NCI-H82 (cell line): ENCODE measurements at regions not wholly inside any gene's neighbourhood (a gene's known extent, or its start where the extent isn't known, plus 50 kb on each side); places are given as distances from the start of the nearest gene placed in this dataset.

Source experiments
- DNase-seq: peaks from one replicate; lab custom pipeline; 2025; lab: John Stamatoyannopoulos, UW

GRCh38 chr9:19999491-20000057, 210.7 kb upstream of the SLC24A2 start:
- peak; percentile 91 for DNase-seq

- DNase-seq, result peak; percentile 59
These were observed 210.1 kb upstream of the SLC24A2 start for GRCh38 chr9:19998823-19999455.

DNA sequence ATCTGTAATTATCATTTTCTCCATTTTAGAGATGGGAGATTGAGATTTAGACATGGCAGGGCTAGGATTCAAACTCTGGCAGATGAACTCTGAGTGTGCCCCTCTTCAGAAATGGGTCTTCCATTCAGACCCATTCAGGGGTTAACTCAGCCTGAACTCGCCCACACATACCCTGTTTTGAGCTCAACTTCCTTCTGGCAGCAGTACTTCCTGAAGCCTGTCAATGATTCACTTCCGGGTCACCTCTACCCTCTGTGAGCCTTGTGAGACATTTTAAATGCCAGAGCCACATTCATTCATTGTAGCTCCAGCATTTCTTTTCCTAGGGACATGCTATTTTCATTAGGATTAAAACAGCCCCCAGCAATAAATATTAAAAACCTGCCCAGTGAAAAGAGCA, 209.3 kb upstream of the SLC24A2 start:
- peak; percentile 74 for DNase-seq

DNA sequence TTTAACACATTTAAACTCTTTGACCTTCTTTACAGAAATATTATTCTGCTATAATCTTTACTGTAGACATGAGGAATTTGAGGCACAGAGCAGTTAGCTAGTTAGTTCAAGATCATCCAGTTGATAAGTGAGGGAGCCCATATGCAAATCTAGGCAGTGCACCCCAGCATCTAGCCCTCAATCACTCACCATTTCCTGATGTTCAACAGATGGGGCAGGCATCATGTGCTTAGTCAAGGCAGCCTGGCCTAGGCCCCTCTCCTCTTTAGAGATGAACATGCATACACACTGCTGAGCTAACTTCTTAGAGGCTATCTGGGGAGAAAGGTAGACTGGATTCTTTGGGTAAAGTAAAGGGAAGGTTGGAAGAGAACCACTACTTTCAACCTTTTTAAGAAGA, 206.8 kb upstream of the SLC24A2 start:
- peak; percentile 3 for DNase-seq

DNA sequence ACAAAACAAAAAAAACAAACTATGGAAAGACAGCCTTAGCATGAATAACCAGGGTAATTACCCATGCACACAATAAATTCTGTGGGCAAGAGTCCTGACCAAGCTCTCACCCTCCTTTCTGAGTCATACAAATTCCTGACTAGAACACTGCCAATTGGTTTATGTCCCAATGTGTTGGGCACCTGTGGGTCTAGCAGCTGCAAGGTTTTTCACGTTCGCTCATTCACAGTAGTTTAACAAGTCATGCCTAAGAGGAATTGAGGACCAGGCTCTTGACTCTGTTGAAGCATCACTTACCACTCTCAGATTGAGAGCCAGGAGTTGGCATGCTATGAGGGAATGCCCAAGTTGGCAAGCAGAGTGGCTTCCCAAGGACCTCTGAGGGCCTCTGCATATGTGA, 205.5 kb upstream of the SLC24A2 start:
- no peak for DNase-seq

GRCh38 chr9:19992556-19992955, 203.7 kb upstream of the SLC24A2 start:
- DNase-seq, result peak; percentile 68

GRCh38 chr9:19989213-19989612, 200.4 kb upstream of the SLC24A2 start:
- DNase-seq, result no peak

DNA sequence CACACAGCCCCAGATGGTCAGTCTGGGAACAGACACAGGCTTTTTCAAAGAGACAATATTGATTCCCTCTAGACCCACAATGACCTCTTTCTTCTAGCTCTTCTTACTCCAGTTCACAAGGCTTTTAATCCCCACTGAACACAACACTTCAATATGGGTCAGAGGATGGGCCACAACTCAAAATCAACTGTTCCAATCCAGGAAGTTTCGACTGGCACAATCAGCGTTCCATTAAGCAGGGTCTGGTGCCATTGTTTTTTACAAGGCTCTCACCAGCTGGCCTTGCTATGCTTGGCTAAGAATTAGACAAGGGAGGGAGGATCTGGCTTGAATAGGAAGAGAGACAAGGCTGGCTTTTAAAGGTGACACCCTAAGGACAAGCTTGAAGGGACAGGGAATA, 199.4 kb upstream of the SLC24A2 start:
- peak; percentile 68 for DNase-seq

DNA sequence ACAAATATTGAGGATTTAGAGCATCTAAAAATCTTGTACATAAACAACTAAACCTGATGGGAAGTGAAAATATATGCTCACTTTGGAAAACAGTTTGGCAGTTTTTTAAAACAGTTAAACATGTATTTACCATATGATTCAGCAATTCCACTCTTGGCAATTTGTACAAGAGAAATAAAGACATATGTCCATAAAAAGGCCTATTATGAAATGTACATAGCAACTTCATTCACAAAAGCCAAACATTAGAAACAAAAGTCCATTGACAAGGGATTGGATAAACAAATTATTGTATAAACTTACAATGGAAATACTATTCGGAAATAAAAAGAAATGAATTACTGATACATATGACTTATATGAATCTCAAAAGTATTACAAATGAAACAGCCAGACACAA, 196.2 kb upstream of the SLC24A2 start:
- no peak for DNase-seq

- no peak for DNase-seq
These were observed 187.4 kb upstream of the SLC24A2 start for GRCh38 chr9:19976226-19976625.

- no peak for DNase-seq
These were observed 186.7 kb upstream of the SLC24A2 start for GRCh38 chr9:19975499-19975898.

GRCh38 chr9:19969721-19970120, 180.9 kb upstream of the SLC24A2 start:
- no peak for DNase-seq

GRCh38 chr9:19967888-19968459, 179.1 kb upstream of the SLC24A2 start:
- DNase-seq, result peak; percentile 38

DNA sequence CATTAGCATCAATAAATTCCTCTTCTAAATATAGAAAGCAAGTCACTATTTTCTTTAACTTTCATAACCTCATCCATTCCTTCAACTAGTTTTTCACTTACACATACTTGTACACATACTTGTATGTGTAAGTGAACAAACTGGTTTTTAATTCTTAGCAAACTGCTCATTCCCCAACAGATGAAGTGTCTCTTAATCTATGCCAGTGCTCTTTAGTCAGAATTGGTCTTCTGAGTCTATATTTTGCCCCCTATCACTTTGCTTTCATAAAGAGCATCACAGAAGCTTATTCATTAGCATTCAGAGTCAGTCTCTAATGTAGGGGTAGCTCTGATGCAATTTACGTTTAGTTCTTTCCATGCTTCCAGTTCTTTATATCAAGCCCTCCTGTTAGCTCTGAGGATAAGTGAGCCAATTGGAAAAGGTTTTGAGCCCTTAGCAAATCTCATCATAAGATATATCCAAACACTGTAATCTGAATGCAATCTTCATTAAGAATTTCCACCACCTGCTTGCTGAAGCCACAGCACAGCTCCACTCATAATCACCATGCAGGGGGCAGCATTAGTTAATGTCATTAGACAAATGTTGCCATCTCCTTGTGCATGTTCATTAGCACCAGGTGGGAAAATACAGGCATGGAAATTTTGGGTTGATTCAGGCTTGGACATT, 178.5 kb upstream of the SLC24A2 start:
- peak; percentile 94 for DNase-seq

GRCh38 chr9:19965336-19965735, 176.5 kb upstream of the SLC24A2 start:
- no peak for DNase-seq

DNA sequence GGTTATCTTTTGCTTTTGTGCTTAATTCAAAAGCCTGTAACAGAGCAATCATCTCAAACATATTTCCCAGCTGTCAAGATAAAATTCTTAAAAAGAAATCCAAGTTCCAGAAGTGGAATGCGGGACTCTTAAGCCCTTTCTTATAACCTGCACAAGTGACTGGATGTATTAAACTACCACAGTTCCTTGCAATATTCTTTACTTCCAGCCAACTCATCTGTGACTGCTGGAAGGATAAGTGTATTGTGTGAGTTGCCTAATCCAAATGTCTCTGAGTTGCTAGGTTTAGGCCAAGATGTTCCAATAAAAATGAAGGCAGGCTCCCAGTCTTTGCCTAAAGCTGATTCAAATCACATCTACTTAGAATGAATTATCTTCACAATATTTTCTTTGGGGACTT, 159.2 kb upstream of the SLC24A2 start:
- DNase-seq, result no peak

DNA sequence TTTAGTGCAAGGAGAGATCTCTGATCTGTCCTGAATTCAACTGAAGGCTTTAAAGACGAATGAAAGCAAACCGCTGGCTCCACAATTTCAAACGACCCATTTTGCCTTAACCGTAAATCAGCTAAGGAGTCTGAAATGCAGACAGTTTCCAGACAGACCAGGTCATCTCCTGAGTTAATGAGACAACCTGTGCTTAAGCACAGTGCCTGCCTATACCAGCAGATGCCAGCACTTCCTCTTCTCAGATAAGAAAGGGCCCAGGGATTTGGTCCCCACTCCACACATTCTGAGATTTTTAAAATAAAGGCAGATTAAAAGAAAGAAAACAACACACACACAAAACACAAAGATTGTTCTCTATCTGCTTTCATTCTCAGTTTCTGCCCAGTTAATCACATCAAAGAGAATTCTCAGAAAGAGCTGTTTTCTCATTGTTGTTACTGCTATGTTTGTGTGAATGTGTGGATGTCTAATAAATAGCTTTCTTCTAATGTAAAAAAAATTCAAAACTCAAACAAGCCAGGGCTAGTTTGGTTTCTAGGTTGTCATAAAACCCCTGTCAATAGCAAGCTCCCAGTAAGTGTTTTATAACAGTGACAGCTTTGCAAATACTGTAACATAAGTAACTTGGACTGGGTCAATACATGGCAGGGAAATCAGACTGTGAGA, 157.7 kb upstream of the SLC24A2 start:
- peak; percentile 59 for DNase-seq

DNA sequence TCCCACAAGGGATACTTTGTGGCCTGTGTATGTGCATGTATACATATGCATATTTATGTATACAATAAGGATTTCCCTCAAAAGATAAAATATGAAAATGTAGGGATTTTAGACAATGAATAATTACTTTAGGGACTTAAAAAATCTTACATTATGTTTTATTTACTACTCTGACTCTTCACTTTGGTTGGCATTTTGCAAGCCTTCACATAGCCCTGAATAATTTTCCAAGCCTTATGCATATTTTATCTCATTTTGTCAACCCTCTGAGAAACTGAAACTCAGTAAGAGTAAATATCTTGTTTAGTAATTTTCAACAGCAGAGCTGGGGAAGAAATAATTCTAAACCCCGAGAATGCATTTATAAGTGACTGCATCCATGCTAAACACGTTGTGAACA, 153.0 kb upstream of the SLC24A2 start:
- DNase-seq, result no peak

GRCh38 chr9:19940811-19941535, 152.1 kb upstream of the SLC24A2 start:
- peak; percentile 16 for DNase-seq

- DNase-seq, result peak; percentile 66
These were observed 151.0 kb upstream of the SLC24A2 start for GRCh38 chr9:19939734-19940278.

DNA sequence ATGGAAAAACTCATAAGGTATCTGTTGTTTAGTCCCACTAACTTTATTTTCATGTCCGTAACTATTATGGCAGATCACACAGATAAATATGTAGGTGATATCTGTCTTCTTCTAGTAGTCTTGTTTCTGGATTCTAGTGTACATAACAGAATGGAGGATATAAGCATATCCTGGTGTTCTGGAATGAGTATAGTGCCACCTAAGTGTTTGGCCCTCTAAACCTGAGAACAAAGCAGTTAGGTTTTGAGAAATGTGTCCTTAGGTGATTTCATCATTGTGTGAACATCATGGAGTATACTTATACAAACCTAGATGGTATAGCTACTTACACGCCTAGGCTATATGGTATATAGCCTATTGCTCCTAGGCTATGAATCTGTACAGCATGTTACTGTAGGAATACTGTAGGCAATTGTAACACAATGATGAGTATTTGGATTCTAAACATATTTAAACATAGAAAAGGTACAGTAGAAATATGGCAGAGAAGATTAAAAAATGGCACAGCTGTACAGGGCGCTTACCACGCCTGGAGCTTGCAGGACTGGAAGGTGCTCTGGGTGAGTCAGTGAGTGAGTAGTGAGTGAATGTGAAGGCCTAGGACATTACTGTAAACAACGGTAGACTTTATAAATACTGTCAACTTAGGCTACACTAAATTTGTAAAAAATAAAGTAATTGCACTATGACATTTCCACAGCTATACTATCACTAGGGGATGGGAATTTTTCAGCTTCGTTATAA, 150.3 kb upstream of the SLC24A2 start:
- no peak for DNase-seq
